ENCODE measurements at regions not wholly inside any gene's neighbourhood (a gene's known extent, or its start where the extent isn't known, plus 50 kb on each side); places are given as distances from the start of the nearest gene placed in this dataset.

GRCh38 chr2:109720380-109721106, 73.6 kb upstream of the RGPD5 start:
- TF ChIP-seq ATF3 (IDR thresholded peaks at IDR 0.05) (no peak), CTCF (IDR thresholded peaks at IDR 0.05 in 2 of 3, conservative IDR thresholded peaks at IDR 0.05 in 1 of 3; ENCODE audit: borderline replicate concordance in 1 of 3, insufficient read depth in 1 of 3, low read depth in 2 of 3, low read length in 2 of 3) (no peak), POLR2A (IDR thresholded peaks at IDR 0.05; ENCODE audit: borderline replicate concordance, extremely low read depth, insufficient read depth, insufficient read length) (no peak), POLR2AphosphoS5 (IDR thresholded peaks at IDR 0.05; ENCODE audit: low read depth, low read length) (no peak), EZH2 (IDR thresholded peaks at IDR 0.05) (no peak), REST (IDR thresholded peaks at IDR 0.05; ENCODE audit: low read depth) (no peak), ZNF274 (IDR thresholded peaks at IDR 0.05; ENCODE audit: low read depth, low read length) (no peak), CEBPB (IDR thresholded peaks at IDR 0.05; ENCODE audit: low read depth) (no peak), SP1 (IDR thresholded peaks at IDR 0.05; ENCODE audit: low read depth) (no peak), RAD21 (IDR thresholded peaks at IDR 0.05; ENCODE audit: low read depth) (no peak), CBX3 (IDR thresholded peaks at IDR 0.05; ENCODE audit: low read depth) (no peak)
